Tibial nerve (tissue), 4 donors: ENCODE measurements at regions not wholly inside any gene's neighbourhood (a gene's known extent, or its start where the extent isn't known, plus 50 kb on each side); places are given as distances from the start of the nearest gene placed in this dataset.

Source experiments
- DNase-seq, 2 donors: peaks; one replicate each; pipeline ENCODE4 v3.0.0-alpha.2; 2019; ENCODE audit warnings: low spot score in 2 of 2
- H3K27ac ChIP-seq, 4 donors: fragments of 200-600 bp; sonication (generic) in 3 of 4; one replicate each; pipeline ENCODE4 v1.5.1; 2017 to 2019; ENCODE audit warnings: mild to moderate bottlenecking in 1 of 4
- H3K27me3 ChIP-seq, 2 donors: fragments of 200-600 bp; sonication (generic) in 1 of 2; one replicate each; pipeline versions ENCODE4 v1.5.1 to v1.6.0; 2017 to 2019
- H3K36me3 ChIP-seq, 3 donors: fragments of 200-600 bp; sonication (generic); one replicate each; pipeline ENCODE4 v1.5.1; 2018 to 2019
- H3K4me1 ChIP-seq, 4 donors: fragments of 200-600 bp; sonication (generic) in 3 of 4; one replicate each; pipeline ENCODE4 v1.5.1; 2017 to 2019
- H3K4me3 ChIP-seq, 4 donors: fragments of 200-600 bp; sonication (generic) in 3 of 4; one replicate each; pipeline ENCODE4 v1.5.1; 2017 to 2019; ENCODE audit warnings: mild to moderate bottlenecking in 1 of 4, moderate library complexity in 1 of 4
- H3K9me3 ChIP-seq, 4 donors: fragments of 200-600 bp; sonication (generic) in 3 of 4; one replicate each; pipeline ENCODE4 v1.5.1; 2017 to 2019
- CTCF ChIP-seq, 5 experiments: fragments of 200-600 bp in 3 of 5; fragments of 450-650 bp in 2 of 5; sonication (generic) in 3 of 5; IDR thresholded peaks; one replicate each; pipeline ENCODE4 v1.5.1; 2016 to 2019; ENCODE audit warnings: antibody characterized with exemption in 5 of 5, mild to moderate bottlenecking in 3 of 5, moderate library complexity in 2 of 5
- EP300 ChIP-seq, 2 donors: sonication (generic); formaldehyde crosslinking; IDR thresholded peaks; one replicate each; pipeline ENCODE4 v1.6.1; 2017; ENCODE audit warnings: antibody characterized with exemption in 2 of 2, mild to moderate bottlenecking in 1 of 2
- POLR2A ChIP-seq, 2 donors: fragments of 450-650 bp; IDR thresholded peaks; one replicate each; pipeline ENCODE4 v1.6.1; 2017; ENCODE audit warnings: antibody characterized with exemption in 2 of 2, mild to moderate bottlenecking in 2 of 2, moderate library complexity in 2 of 2
- WGBS, 2 donors: methylation state at CpG; one replicate each; pipeline ENCODE4 v1.1.5; 2018; 5-methylcytosine and 5-hydroxymethylcytosine counted together

GRCh38 chr5:30209755-30210154 lies 983.7 kb upstream of the CDH6 start:
- H3K4me3 ChIP-seq = no peak overlapping the region
- TF ChIP-seq CTCF (IDR thresholded peaks at IDR 0.05) = no peak
- no peak for TF ChIP-seq POLR2A (IDR thresholded peaks at IDR 0.05)
- TF ChIP-seq EP300 (IDR thresholded peaks at IDR 0.05) = no peak
- no peak for DNase-seq
- H3K27me3 ChIP-seq = no peaks in the 10 kb centered on the region
- H3K36me3 ChIP-seq = no peaks in the 10 kb centered on the region
- H3K9me3 ChIP-seq = peaks cover 0 to 9% (median 0%) of the 10 kb centered on the region in 4 donors
- no peaks in the 10 kb centered on the region for H3K4me1 ChIP-seq
- H3K27ac ChIP-seq = no peak overlapping the region

- WGBS, 2 donors = 86 to 89% methylated on average over 3 of the region's 3 CpGs
- TF ChIP-seq CTCF (IDR thresholded peaks at IDR 0.05) = no peak
- TF ChIP-seq EP300 (IDR thresholded peaks at IDR 0.05) = no peak
- TF ChIP-seq POLR2A (IDR thresholded peaks at IDR 0.05) = no peak
- Histone ChIP-seq H3K36me3 (no peaks in the 10 kb centered on the region), H3K4me1 (no peaks in the 10 kb centered on the region), H3K4me3 (no peak overlapping the region), H3K9me3 (no peaks in the 10 kb centered on the region), H3K27ac (no peak overlapping the region), H3K27me3 (no peaks in the 10 kb centered on the region)
- DNase-seq = no peak
These were observed 995.8 kb upstream of the CDH6 start for GRCh38 chr5:30197662-30198061.

DNA sequence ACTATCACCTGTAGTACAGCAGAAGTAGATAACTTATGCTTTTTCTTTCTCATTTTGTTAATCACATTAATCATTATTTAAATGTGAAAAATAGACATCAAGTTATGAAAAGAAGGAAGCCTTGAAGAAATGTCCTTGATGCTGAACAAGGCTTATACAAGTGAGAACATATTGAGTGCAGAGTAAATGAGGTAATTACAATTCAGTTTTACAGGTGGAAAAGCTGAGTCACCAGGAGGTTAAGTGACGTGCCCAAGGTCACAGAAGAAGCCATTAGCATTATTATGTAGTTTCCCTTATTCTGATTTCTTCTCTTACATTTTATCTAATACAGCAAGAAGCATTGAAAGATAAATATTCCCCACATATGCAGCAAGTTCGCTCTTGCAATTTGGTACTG lies 998.5 kb upstream of the CDH6 start:
- 60 to 68% methylated on average over 2 of the region's 2 CpGs for WGBS, 2 donors
- H3K9me3 ChIP-seq = no peaks in the 10 kb centered on the region

GRCh38 chr5:30194595-30194994 lies 998.9 kb upstream of the CDH6 start:
- 74 to 78% methylated on average over 5 of the region's 5 CpGs for WGBS, 2 donors

More for the DNA sequence above, 998.5 kb upstream of the CDH6 start:
- no peak overlapping the region for H3K27ac ChIP-seq
- no peaks in the 10 kb centered on the region for H3K27me3 ChIP-seq
- H3K4me1 ChIP-seq = no peaks in the 10 kb centered on the region
- no peak for TF ChIP-seq POLR2A (IDR thresholded peaks at IDR 0.05)
- TF ChIP-seq CTCF (IDR thresholded peaks at IDR 0.05) = no peak
- no peak for TF ChIP-seq EP300 (IDR thresholded peaks at IDR 0.05)
- no peak for DNase-seq
- H3K36me3 ChIP-seq = no peaks in the 10 kb centered on the region
- H3K4me3 ChIP-seq = no peak overlapping the region

DNA sequence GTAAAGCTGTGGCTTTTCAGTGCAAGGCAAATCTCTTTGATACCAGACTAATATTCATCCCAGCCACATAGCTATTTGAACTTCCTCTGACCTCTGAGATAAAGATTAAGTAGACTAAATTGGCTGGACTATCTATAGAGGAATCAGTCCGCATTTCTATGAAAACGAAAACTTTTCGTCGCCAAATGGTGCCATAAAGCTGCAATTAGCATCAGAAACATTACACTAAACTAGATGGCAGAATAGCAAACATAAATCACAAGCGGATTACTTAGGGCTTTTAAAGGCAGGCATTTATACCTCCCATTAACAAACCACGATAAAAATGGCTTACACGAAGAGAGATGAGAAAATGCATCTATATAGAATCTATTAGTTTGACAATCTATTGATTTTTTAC lies 1009.7 kb upstream of the CDH6 start:
- Histone ChIP-seq H3K27ac (no peak overlapping the region), H3K9me3 (peaks cover 0 to 2% (median 0%) of the 10 kb centered on the region in 4 donors), H3K4me3 (no peak overlapping the region), H3K36me3 (no peaks in the 10 kb centered on the region), H3K27me3 (no peaks in the 10 kb centered on the region), H3K4me1 (no peaks in the 10 kb centered on the region)
- no peak for TF ChIP-seq POLR2A (IDR thresholded peaks at IDR 0.05)
- TF ChIP-seq CTCF (IDR thresholded peaks at IDR 0.05) = no peak
- no peak for TF ChIP-seq EP300 (IDR thresholded peaks at IDR 0.05)
- DNase-seq = no peak
- 73 to 74% methylated on average over 7 of the region's 7 CpGs for WGBS, 2 donors

More at GRCh38 chr5:30194595-30194994, 998.9 kb upstream of the CDH6 start:
- H3K4me1 ChIP-seq = no peaks in the 10 kb centered on the region
- TF ChIP-seq POLR2A (IDR thresholded peaks at IDR 0.05) (no peak), CTCF (IDR thresholded peaks at IDR 0.05) (no peak), EP300 (IDR thresholded peaks at IDR 0.05) (no peak)
- no peaks in the 10 kb centered on the region for H3K36me3 ChIP-seq
- no peaks in the 10 kb centered on the region for H3K27me3 ChIP-seq
- no peaks in the 10 kb centered on the region for H3K9me3 ChIP-seq
- DNase-seq = no peak
- no peak overlapping the region for H3K4me3 ChIP-seq
- no peak overlapping the region for H3K27ac ChIP-seq
